ENCODE measurements at regions not wholly inside any gene's neighbourhood (a gene's known extent, or its start where the extent isn't known, plus 50 kb on each side); places are given as distances from the start of the nearest gene placed in this dataset.

DNA sequence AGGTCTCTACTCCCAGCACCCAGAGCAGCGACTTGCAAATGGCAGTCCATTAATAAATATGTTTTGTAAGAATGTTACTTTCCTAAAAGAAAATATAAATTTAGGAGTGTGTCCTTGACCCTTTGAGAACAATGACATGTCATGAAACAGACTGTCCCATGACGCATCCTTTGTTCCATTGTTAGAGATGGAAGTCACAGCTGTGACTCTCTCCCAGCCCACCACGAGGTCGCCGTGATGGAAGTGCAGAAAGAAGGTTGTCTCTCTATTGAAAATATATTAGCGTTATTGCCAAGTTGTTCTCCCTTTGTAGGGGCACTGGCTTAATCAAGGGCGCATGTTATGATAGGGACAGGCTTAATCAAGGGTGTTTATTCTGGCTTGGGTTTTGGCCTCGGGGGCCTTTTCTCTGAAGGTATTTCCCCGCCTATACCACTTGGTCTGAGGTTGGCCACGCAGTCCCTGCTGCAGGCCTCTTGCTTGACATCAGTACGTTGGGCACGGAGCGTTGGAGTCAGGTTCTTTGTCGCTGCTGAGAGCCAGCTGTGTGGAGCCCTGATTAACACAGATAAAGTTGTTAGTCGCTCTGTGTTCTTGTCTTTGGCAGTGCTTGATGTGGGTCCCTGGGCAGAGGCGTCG is 126.7 kb upstream of the ZNF536 start:
- no peak for TF ChIP-seq POLR2A (IDR thresholded peaks at IDR 0.05)
- TF ChIP-seq, protein P1, sequence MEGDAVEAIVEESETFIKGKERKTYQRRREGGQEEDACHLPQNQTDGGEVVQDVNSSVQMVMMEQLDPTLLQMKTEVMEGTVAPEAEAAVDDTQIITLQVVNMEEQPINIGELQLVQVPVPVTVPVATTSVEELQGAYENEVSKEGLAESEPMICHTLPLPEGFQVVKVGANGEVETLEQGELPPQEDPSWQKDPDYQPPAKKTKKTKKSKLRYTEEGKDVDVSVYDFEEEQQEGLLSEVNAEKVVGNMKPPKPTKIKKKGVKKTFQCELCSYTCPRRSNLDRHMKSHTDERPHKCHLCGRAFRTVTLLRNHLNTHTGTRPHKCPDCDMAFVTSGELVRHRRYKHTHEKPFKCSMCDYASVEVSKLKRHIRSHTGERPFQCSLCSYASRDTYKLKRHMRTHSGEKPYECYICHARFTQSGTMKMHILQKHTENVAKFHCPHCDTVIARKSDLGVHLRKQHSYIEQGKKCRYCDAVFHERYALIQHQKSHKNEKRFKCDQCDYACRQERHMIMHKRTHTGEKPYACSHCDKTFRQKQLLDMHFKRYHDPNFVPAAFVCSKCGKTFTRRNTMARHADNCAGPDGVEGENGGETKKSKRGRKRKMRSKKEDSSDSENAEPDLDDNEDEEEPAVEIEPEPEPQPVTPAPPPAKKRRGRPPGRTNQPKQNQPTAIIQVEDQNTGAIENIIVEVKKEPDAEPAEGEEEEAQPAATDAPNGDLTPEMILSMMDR (IDR thresholded peaks at IDR 0.05) = no peak
